ENCODE measurements at regions not wholly inside any gene's neighbourhood (a gene's known extent, or its start where the extent isn't known, plus 50 kb on each side); places are given as distances from the start of the nearest gene placed in this dataset.
"Not testable (repeated sequence)": the region's sequence is repeated elsewhere in the genome, so short reads cannot be mapped to it uniquely, and the experiment has no call there.

GRCh38 chrX:7385131-7385530, 237.2 kb upstream of the PUDP start:
- no peak for DNase-seq (ENCODE audit: low read depth)

DNA sequence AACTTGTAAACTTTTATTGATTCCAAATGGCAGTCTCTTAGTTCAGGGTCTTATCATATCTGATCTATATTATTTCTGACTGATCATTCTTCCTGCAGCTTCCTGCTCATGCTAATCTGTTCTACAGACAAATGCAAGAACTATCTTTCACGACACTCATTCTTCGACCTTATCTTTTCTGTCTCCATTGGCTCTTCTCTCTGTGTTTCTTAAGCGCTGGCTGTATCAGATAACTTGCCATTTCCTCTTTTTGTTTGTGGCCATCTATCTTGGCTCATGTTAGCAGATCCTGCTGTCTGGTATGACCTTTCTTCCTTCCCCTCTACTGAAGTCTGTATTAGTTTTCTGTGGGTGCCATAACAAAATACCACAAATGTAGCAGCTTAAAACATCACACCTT, 230.5 kb upstream of the PUDP start:
- DNase-seq (ENCODE audit: low read depth) = no peak

DNA sequence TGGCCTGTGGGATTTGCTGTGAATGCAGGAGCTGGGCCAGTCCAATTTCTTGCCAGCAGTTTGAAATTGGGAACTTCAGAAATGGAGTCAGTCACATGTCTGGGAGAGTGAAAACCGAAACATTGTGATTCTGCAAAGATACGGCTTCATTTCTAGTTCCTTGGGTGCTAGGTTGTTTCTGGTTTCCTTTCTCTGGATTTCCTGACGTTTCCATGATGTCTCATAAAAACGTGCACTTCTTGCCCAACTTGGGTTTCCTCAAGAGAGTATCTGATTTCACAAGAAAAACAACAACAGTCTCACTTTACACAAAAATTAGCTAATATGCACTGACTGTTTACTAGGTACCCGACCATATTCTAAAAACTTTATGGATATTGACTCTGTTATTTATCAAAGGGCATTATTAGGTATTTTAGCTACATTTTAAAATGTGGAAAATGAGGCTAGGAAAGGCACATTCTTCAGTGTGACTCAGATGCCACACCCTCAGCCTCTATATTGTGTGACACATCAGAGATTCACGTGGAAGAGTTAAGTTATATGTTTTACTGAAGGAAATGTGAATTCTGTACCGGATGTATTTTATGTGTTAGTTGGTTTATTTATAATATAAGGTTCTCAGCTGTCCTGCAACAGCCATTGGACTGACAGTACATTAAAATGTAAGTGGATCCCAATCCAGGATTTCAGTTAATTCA, 225.0 kb upstream of the PUDP start:
- DNase-seq (ENCODE audit: low read depth) = peak; percentile 46

- DNase-seq (ENCODE audit: low read depth) = no peak
These were observed 214.2 kb upstream of the PUDP start for GRCh38 chrX:7362111-7362510.

DNA sequence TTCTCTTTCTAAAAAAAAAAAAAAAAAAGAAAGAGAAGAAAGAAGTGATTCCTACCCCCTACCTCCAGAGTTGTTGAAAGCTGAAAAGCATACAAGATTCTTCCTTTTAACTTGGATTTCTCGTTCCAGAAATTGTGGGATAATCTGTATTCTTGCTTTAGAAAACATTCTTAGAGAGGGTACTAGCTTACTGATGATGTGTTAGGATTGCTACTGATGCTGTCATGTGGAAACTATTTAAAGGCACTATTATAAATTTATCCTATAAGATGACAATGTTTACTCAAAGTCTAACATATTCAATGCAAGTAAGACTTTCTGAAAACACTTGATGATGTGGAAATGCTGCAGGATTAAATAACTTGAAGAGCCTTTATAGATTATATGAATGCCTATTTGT, 204.0 kb upstream of the PUDP start:
- DNase-seq (ENCODE audit: low read depth) = peak; percentile 23

- no peak for DNase-seq (ENCODE audit: low read depth)
These were observed 199.5 kb upstream of the PUDP start for GRCh38 chrX:7347465-7347864.

DNA sequence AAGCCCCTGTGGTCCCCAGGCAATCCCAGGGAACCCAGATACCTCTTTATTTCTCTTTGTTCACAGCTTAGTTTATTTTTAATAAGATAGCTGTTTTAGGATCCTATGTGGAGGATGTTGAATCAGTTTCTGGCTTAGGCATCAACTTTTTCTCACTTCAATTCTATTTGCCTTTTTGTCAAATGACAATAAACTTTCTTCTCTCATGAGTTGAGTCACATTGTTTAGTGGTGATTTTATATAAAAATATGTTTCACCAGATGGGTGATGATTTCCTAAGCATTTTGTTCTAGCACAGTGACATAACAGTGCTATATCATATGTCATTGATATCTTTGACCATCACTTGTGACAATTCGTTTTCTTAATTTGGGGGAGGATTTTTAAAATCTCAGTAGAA, 198.1 kb upstream of the PUDP start:
- peak; percentile 12 for DNase-seq (ENCODE audit: low read depth)

- DNase-seq (ENCODE audit: low read depth) = no peak
These were observed 195.2 kb upstream of the PUDP start for GRCh38 chrX:7343181-7343580.

DNA sequence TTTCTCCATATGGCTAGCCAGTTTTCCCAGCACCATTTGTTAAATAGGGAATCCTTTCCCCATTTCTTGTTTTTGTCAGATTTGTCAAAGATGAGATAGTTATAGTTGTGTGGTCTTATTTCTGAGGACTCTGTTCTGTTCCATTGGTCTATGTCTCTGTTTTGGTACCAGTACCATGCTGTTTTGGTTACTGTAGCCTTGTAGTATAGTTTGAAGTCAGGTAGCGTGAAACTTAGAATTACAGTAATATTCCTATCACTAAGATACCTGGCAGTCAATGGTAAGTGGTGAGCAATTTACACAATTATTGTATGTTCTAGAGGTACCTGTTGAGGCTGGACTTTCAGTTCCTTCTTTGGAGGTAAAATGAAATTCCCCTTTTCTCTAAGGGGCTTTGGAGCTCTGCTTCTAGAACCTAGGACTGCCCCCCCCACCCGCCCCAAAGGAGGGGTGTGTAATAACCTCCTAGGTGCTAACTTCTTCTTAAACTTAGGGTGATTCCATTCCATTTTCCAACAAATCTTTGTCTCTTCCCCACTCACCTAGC, 187.9 kb upstream of the PUDP start:
- DNase-seq (ENCODE audit: low read depth) = not testable (repeated sequence)

- DNase-seq (ENCODE audit: low read depth) = peak; percentile 84
These were observed 186.4 kb upstream of the PUDP start for GRCh38 chrX:7334253-7334935.

- peak; percentile 57 for DNase-seq (ENCODE audit: low read depth)
These were observed 183.2 kb upstream of the PUDP start for GRCh38 chrX:7330971-7331746.

GRCh38 chrX:7330556-7330955, 182.6 kb upstream of the PUDP start:
- no peak for DNase-seq (ENCODE audit: low read depth)

- no peak for DNase-seq (ENCODE audit: low read depth)
These were observed 170.7 kb upstream of the PUDP start for GRCh38 chrX:7318661-7319060.

DNA sequence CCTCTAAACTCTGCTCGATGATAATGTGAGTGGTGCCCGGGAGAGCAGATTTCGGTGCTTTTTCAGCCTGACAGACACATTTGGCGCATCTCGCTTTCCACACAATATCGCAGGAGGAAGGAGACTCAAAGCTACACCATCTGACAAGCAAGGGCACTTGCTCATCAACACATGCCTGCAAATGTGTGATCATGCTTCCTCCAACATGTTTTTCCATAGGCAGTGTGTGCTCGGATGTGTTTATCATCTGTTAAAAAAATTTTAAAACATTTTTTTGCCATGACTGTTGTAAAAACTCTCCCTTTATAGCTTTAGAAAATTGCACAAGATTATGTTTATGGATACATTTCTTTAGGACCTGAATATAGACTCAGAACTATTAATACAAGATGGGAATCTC, 170.3 kb upstream of the PUDP start:
- DNase-seq (ENCODE audit: low read depth) = no peak

- peak; percentile 18 for DNase-seq (ENCODE audit: low read depth)
These were observed 168.9 kb upstream of the PUDP start for GRCh38 chrX:7316887-7317286.

- peak; percentile 4 for DNase-seq (ENCODE audit: low read depth)
These were observed 168.3 kb upstream of the PUDP start for GRCh38 chrX:7316280-7316679.

GRCh38 chrX:7314425-7314824, 166.5 kb upstream of the PUDP start:
- no peak for DNase-seq (ENCODE audit: low read depth)

- no peak for DNase-seq (ENCODE audit: low read depth)
These were observed 159.8 kb upstream of the PUDP start for GRCh38 chrX:7307720-7308119.

- peak; percentile 42 for DNase-seq (ENCODE audit: low read depth)
These were observed 146.5 kb upstream of the PUDP start for GRCh38 chrX:7294483-7294882.

DNA sequence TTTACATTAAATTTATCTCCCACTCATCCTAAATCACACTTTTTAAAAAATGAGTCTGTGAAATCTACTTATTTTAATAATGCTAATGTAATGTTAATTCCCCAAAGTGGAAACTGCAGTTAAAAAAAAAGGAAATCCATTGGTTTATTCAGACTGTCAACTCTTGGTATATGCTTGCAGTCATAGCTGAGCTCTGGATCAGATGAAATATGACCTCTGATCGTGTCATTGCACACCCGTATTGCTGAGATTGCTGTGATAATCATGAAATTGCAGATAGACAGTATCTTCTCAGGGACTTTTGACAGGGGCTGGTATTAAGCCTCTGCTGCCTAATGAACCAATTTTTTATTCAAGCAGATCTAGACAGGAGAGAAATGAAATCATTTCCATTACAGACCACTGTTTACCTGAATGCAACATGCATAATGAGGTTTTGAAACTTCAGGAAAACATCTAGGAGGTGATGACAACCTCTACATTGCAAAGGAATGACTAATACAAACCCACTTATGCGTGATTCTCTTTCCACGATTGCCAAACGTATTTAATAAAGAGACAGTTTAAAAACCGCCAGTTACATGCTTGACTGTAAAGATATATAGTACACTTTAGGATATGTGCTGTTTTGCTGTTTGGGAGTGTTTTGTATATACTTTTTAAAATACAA, 138.3 kb upstream of the PUDP start:
- peak; percentile 14 for DNase-seq (ENCODE audit: low read depth)

- no peak for DNase-seq (ENCODE audit: low read depth)
These were observed 137.8 kb upstream of the PUDP start for GRCh38 chrX:7285765-7286164.

DNA sequence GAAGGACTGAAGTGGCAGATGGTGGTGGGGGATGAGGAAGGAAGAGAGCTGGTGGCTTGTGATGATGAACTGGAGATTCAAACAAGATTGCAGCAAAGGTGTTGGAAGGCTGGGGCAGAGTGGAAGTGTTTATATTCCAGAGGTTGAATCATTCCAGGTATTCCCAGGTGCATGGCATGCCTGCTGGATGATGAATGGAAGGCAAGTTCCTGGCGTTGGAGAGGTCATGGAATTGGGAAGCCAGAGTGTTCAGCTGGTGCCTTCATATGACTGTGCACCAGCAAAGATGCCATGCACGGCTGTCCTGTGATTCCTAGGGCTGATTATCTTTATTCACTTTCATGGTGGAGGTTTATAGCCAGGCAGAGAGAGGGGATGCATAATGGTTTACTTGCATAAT, 135.8 kb upstream of the PUDP start:
- DNase-seq (ENCODE audit: low read depth) = no peak

All from iris pigment epithelial cell (primary cell).